ENCODE measurements at regions not wholly inside any gene's neighbourhood (a gene's known extent, or its start where the extent isn't known, plus 50 kb on each side); places are given as distances from the start of the nearest gene placed in this dataset.

DNA sequence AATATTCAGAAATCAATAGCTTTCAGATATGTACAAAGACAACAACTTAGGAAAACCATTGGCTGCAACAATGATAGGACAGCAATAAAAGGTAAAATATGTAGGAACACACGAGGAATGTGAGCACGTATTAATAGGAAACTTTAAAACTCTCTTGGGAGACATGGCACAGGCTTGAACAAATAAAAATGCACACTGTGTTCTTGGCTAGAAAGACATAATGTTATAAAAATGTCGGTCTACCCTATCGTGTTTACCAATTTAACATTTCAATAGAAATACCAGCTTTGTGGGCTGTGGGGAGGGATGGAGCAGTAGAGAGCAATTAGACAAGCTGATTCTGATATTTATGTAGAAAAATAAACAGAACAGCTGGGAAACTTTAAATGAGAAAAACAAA lies 69.0 kb upstream of the FAM9B start:
- TF ChIP-seq, protein P1, sequence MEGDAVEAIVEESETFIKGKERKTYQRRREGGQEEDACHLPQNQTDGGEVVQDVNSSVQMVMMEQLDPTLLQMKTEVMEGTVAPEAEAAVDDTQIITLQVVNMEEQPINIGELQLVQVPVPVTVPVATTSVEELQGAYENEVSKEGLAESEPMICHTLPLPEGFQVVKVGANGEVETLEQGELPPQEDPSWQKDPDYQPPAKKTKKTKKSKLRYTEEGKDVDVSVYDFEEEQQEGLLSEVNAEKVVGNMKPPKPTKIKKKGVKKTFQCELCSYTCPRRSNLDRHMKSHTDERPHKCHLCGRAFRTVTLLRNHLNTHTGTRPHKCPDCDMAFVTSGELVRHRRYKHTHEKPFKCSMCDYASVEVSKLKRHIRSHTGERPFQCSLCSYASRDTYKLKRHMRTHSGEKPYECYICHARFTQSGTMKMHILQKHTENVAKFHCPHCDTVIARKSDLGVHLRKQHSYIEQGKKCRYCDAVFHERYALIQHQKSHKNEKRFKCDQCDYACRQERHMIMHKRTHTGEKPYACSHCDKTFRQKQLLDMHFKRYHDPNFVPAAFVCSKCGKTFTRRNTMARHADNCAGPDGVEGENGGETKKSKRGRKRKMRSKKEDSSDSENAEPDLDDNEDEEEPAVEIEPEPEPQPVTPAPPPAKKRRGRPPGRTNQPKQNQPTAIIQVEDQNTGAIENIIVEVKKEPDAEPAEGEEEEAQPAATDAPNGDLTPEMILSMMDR (IDR thresholded peaks at IDR 0.05; ENCODE audit: borderline replicate concordance, extremely low read depth, low read length, poor library complexity, severe bottlenecking), result no peak
- no peak for TF ChIP-seq EZH2 (IDR thresholded peaks at IDR 0.05; ENCODE audit: borderline replicate concordance, low read depth, low read length, severe bottlenecking)
